ENCODE measurements at regions not wholly inside any gene's neighbourhood (a gene's known extent, or its start where the extent isn't known, plus 50 kb on each side); places are given as distances from the start of the nearest gene placed in this dataset.

DNA sequence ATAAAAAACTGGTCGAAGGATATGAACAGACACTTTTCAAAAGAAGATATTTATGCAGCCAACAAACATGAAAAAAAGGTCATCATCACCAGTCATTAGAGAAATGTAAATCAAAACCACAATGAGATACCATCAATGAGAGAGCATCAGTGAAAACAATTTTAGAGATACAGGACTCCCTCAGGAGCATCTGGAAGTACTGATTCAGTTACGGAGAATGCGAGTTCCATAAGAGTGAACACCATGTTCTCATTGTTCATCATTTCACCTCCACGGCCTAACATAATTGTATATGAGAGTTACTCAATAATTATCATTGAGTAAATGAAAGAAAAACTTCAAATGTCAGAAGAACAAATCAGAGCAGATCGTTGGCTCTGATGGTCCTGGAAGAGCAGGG lies 140.9 kb upstream of the TANK start:
- TF ChIP-seq CTCF (IDR thresholded peaks at IDR 0.05) (no peak), MAFK (IDR thresholded peaks at IDR 0.05; ENCODE audit: partially characterized antibody) (no peak), POLR2A (IDR thresholded peaks at IDR 0.05; ENCODE audit: low read length) (no peak), EP300 (IDR thresholded peaks at IDR 0.05) (no peak), POLR2AphosphoS2 (conservative IDR thresholded peaks at IDR 0.05; ENCODE audit: low read length) (no peak), SREBF2 (IDR thresholded peaks at IDR 0.05) (no peak), NFE2L2 (conservative IDR thresholded peaks at IDR 0.05; ENCODE audit: low read length) (no peak), REST (IDR thresholded peaks at IDR 0.05) (no peak), BHLHE40 (IDR thresholded peaks at IDR 0.05; ENCODE audit: low read depth, low read length) (no peak), JUN (IDR thresholded peaks at IDR 0.05) (no peak), CEBPB (IDR thresholded peaks at IDR 0.05) (no peak)
- TF ChIP-seq, protein P1, sequence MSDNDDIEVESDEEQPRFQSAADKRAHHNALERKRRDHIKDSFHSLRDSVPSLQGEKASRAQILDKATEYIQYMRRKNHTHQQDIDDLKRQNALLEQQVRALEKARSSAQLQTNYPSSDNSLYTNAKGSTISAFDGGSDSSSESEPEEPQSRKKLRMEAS (IDR thresholded peaks at IDR 0.05) = no peak
- TF ChIP-seq, protein P2, sequence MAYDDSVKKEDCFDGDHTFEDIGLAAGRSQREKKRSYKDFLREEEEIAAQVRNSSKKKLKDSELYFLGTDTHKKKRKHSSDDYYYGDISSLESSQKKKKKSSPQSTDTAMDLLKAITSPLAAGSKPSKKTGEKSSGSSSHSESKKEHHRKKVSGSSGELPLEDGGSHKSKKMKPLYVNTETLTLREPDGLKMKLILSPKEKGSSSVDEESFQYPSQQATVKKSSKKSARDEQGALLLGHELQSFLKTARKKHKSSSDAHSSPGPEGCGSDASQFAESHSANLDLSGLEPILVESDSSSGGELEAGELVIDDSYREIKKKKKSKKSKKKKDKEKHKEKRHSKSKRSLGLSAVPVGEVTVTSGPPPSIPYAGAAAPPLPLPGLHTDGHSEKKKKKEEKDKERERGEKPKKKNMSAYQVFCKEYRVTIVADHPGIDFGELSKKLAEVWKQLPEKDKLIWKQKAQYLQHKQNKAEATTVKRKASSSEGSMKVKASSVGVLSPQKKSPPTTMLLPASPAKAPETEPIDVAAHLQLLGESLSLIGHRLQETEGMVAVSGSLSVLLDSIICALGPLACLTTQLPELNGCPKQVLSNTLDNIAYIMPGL (CRISPR knock-in tag; IDR thresholded peaks at IDR 0.05; ENCODE audit: borderline replicate concordance) = no peak
